Muscle of arm (tissue), 1 donor: ENCODE measurements at regions not wholly inside any gene's neighbourhood (a gene's known extent, or its start where the extent isn't known, plus 50 kb on each side); places are given as distances from the start of the nearest gene placed in this dataset.

Experiments used
- DNase-seq: peaks from one replicate; pipeline ENCODE4 v3.0.0-alpha.2; 2013

DNA sequence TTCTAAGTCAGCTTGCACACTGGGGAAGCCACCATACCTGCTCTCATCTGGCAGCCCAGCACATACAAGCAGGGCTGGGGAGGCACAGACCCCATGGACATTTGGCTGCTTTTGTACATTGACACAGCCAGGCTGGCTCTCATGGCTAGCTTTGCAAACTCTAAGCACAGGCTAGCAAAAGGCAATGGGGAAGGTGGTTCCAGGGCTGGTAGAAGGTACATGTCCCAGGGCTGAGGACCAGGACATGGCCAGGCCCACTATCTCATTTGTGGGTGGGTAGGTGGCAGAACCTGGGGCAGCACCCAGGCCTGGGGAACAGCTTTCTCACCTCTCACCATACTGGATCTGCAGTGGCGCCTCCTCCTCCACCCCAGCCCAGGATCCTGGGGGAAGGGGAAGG, 90.9 kb downstream of the HS1BP3 start:
- no peak for DNase-seq

DNA sequence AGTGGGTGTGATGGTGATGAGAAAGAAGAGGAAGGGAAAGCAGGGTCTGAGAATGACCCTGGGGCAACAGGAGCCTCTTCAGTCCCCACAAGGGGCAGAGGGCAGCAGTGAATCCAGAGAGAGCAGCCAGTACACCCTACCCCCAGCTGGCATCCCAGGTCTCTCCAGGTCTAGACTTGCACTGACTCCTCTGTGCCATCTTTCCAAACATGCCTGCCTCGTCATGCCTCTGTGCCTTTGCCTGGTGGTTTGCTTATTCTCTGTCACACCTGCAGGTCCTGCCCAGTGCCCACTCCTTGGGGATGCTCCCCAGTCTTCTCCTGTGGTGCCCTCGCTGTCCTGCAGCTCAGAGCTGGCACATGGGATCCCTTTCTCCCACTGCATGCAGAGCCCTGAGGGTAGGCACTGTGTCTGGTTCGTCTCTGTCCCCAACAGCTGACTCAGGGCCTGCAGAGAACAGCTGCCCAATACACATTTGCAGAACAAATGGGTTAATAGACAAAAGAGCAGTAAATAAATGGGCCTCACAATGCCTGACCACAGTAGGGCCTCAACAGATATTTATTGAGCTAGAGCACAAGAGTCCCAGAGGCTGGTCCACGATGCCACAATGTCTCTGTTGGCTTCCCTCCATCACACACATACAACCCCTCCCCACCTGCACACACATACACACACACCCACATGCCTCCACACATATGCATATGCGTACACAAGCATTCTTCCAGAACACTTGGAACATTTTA, 89.8 kb downstream of the HS1BP3 start:
- DNase-seq: no peak

DNA sequence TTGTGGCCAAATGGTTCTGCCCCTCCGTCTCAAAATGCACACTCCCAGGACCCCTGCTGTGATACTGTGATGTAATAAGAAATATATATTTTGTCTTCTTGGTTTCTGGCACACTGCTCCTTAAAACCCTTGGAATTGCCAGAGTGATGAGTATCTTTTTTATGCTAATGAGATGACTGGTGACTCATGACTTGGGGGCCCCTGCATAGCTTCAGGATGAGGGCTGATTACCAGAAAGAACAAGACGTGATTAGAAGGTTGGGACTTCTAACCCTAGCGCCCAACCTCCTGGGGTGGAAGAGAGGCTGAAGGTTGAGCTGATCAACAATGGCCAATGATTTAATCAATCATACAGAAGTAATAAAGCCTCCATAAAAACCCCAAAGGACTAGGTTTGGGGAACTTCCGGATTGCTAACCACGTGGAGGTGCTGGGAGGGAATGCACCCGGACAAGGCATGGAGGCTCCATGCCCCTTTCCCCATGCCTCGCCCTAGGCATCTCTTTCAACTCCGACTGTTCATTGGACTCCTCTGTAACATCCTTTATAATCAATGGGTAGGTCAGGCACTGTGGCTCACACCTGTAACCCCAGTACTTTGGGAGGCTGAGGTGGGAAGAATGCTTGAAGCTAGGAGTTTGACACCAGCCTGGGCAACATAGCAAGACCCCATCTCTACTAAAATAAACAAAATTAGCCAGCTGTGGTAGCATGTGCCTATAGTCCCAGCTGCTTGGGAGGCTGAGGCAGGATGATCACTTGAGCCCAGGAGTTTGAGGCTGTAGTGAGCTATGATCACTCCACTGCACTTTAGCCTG, 89.1 kb downstream of the HS1BP3 start:
- no peak for DNase-seq

GRCh38 chr2:20562540-20563225, 88.2 kb downstream of the HS1BP3 start:
- DNase-seq: no peak

GRCh38 chr2:20563251-20563650, 87.6 kb downstream of the HS1BP3 start:
- no peak for DNase-seq

- DNase-seq: no peak
These were observed 87.1 kb downstream of the HS1BP3 start for GRCh38 chr2:20563833-20564232.

- DNase-seq: no peak
These were observed 85.7 kb downstream of the HS1BP3 start for GRCh38 chr2:20565101-20565622.

- peak; percentile 64 for DNase-seq
These were observed 85.2 kb downstream of the HS1BP3 start for GRCh38 chr2:20565623-20566236.

DNA sequence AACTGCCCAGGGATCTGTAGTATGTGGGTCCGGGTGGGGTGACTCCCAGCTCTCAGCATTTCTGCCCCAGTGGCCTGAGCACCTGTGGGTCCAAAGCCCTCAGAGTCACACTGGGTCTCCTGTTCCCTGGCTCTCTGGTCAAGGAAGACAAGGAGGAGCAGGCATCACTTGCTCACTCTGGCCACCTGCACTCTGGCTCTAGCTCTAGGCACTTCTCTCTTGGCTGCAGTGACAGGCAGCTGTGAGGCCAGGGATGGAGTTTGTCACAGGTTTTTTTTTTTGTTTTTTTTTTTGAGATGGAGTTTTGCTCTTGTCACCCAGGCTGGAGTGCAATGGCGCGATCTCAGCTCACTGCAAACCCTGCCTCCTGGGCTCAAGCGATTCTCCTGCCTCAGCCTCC, 84.6 kb downstream of the HS1BP3 start:
- DNase-seq: no peak

DNA sequence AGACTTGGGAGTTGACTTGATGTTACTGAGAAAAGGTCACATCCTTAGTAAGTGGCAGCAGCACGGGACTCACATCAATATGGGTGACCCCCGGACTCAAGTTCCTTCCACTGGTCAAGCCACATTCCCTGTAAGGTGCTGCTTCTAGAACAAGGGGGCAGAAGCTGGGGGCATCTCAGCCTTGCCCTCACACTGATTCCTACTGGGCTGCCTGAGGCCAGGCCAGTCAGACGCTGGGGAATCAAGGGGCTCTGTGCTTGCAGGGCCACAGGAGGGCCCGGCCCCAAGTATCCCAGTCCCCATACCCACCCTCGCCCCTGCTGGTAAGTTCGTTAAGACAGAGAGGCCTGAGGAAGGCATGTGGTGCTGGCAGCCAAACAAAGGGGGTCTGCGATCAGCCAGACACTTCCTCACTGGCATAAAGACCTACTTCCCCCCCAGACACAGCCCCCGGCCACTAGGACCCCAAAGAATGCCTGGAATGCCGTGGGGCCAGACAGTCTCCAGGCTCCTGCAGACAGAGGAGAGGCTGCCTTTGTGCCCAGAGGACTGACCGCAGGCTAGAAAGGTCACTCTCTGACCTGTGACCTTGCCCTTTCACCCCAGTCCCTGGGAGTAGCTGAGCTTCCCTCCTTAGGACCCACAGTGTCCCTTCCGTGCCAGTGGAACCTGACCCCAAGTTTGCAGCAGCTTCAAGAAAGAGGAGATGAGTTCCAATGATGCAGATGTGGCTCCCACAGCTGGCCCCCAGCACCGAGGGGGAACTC, 83.6 kb downstream of the HS1BP3 start:
- no peak for DNase-seq
